HEK293 (cell line): ENCODE measurements at regions not wholly inside any gene's neighbourhood (a gene's known extent, or its start where the extent isn't known, plus 50 kb on each side); places are given as distances from the start of the nearest gene placed in this dataset.

Experiments used
- CTCF ChIA-PET: fragments of 350-600 bp; formaldehyde crosslinking; extraction: SDS; loops from one replicate; lab custom pipeline; 2021; ENCODE audit warnings: antibody characterized with exemption; lab: Yijun Ruan, JAX
- POLR2A ChIA-PET: fragments of 300-600 bp; formaldehyde crosslinking; extraction: SDS; loops from one replicate; lab custom pipeline; 2020; ENCODE audit warnings: antibody characterized with exemption, inconsistent platforms; lab: Yijun Ruan, JAX
- H3K27ac ChIP-seq: fragments of 200-500 bp; sonication (Bioruptor generic); 2 replicates; pipeline ENCODE4 v1.5.1; 2014; ENCODE audit warnings: low read depth, low read length, control low read depth, inconsistent platforms; ENCODE audit errors: extremely low read depth
- H3K36me3 ChIP-seq, 2 experiments: fragments of 200-500 bp in 1 of 2; sonication (Bioruptor generic) in 1 of 2; 1 replicate in 1 of 2; 2 replicates in 1 of 2; pipeline ENCODE4 v1.5.1; 2014 to 2017; ENCODE audit warnings: inconsistent platforms in 2 of 2, low read length in 2 of 2; ENCODE audit not compliant: control insufficient read depth in 2 of 2, insufficient read depth in 1 of 2
- H3K4me1 ChIP-seq: fragments of 200-500 bp; sonication (Bioruptor generic); 2 replicates; pipeline ENCODE4 v1.5.1; 2014; ENCODE audit warnings: mild to moderate bottlenecking, low read length, inconsistent platforms; ENCODE audit not compliant: control insufficient read depth, insufficient read depth
- H3K4me3 ChIP-seq: 2 replicates; pipeline ENCODE4 v1.5.1; 2011; ENCODE audit warnings: low read depth, mild to moderate bottlenecking, control low read depth, low read length, moderate library complexity
- H3K9me3 ChIP-seq: fragments of 200-500 bp; sonication (Bioruptor generic); 2 replicates; pipeline ENCODE4 v1.5.1; 2014; ENCODE audit warnings: low read depth, low read length, inconsistent platforms; ENCODE audit not compliant: control insufficient read depth, insufficient read depth
- BCL11B ChIP-seq: fragments of 450-650 bp; formaldehyde crosslinking; IDR thresholded peaks from 2 replicates; pipeline ENCODE4 v1.5.1; 2016; ENCODE audit warnings: low read depth, missing biosample characterization, missing genetic modification characterization
- BCL6B ChIP-seq: fragments of 450-650 bp; formaldehyde crosslinking; IDR thresholded peaks from 2 replicates; pipeline ENCODE4 v1.5.1; 2017; ENCODE audit warnings: missing biosample characterization, missing genetic modification characterization
- FEZF1 ChIP-seq: fragments of 450-650 bp; formaldehyde crosslinking; IDR thresholded peaks from 2 replicates; pipeline ENCODE4 v1.5.1; 2016; ENCODE audit warnings: missing biosample characterization, missing genetic modification characterization
- KLF16 ChIP-seq: fragments of 450-650 bp; formaldehyde crosslinking; IDR thresholded peaks from 2 replicates; pipeline ENCODE4 v1.5.1; 2017; ENCODE audit warnings: missing biosample characterization, missing genetic modification characterization
- MYNN ChIP-seq: fragments of 450-650 bp; formaldehyde crosslinking; IDR thresholded peaks from 2 replicates; pipeline ENCODE4 v1.5.1; 2016; ENCODE audit warnings: missing biosample characterization, missing genetic modification characterization, borderline replicate concordance
- RBAK ChIP-seq: fragments of 450-650 bp; formaldehyde crosslinking; IDR thresholded peaks from 2 replicates; pipeline ENCODE4 v1.5.1; 2016; ENCODE audit warnings: missing biosample characterization, missing genetic modification characterization
- YY2 ChIP-seq: fragments of 450-650 bp; formaldehyde crosslinking; IDR thresholded peaks from 2 replicates; pipeline ENCODE4 v1.5.1; 2016; ENCODE audit warnings: missing biosample characterization, missing genetic modification characterization
- ZBTB8A ChIP-seq: fragments of 450-650 bp; formaldehyde crosslinking; IDR thresholded peaks from 2 replicates; pipeline ENCODE4 v1.5.1; 2016; ENCODE audit warnings: missing biosample characterization, missing genetic modification characterization
- ZNF112 ChIP-seq: fragments of 450-650 bp; formaldehyde crosslinking; IDR thresholded peaks from 2 replicates; pipeline ENCODE4 v1.5.0; 2017; ENCODE audit warnings: missing biosample characterization, missing genetic modification characterization
- ZNF148 ChIP-seq: fragments of 450-650 bp; formaldehyde crosslinking; IDR thresholded peaks from 2 replicates; pipeline ENCODE4 v1.5.0; 2017; ENCODE audit warnings: missing biosample characterization, missing genetic modification characterization, borderline replicate concordance
- ZNF157 ChIP-seq: fragments of 450-650 bp; formaldehyde crosslinking; IDR thresholded peaks from 2 replicates; pipeline ENCODE4 v1.5.1; 2016; ENCODE audit warnings: missing biosample characterization, missing genetic modification characterization
- ZNF335 ChIP-seq: fragments of 450-650 bp; formaldehyde crosslinking; conservative IDR thresholded peaks from 2 replicates; pipeline ENCODE4 v1.5.1; 2016; ENCODE audit warnings: missing biosample characterization, missing genetic modification characterization
- ZNF518A ChIP-seq: fragments of 450-650 bp; formaldehyde crosslinking; conservative IDR thresholded peaks from 2 replicates; pipeline ENCODE4 v1.5.1; 2016; ENCODE audit warnings: low read depth, missing biosample characterization, missing genetic modification characterization
- ZNF624 ChIP-seq: fragments of 450-650 bp; formaldehyde crosslinking; IDR thresholded peaks from 2 replicates; pipeline ENCODE4 v1.5.1; 2017; ENCODE audit warnings: missing biosample characterization, missing genetic modification characterization
- ZNF626 ChIP-seq: fragments of 450-650 bp; sonication (Bioruptor Pico); formaldehyde crosslinking; IDR thresholded peaks from 2 replicates; pipeline ENCODE4 v1.5.1; 2018; ENCODE audit warnings: missing biosample characterization, missing genetic modification characterization, inconsistent platforms
- ZNF670 ChIP-seq: fragments of 450-650 bp; formaldehyde crosslinking; IDR thresholded peaks from 2 replicates; pipeline ENCODE4 v1.5.1; 2016; ENCODE audit warnings: missing biosample characterization, missing genetic modification characterization, low read depth
- ZNF677 ChIP-seq: fragments of 450-650 bp; IDR thresholded peaks from 2 replicates; pipeline ENCODE4 v1.5.0; 2018; ENCODE audit warnings: missing biosample characterization, mild to moderate bottlenecking, missing genetic modification characterization, moderate library complexity
- ZNF707 ChIP-seq: fragments of 450-650 bp; formaldehyde crosslinking; IDR thresholded peaks from 2 replicates; pipeline ENCODE4 v1.5.1; 2016; ENCODE audit warnings: missing biosample characterization, missing genetic modification characterization
- ZSCAN5A ChIP-seq: fragments of 450-650 bp; formaldehyde crosslinking; IDR thresholded peaks from 2 replicates; pipeline ENCODE4 v1.5.1; 2016; ENCODE audit warnings: missing biosample characterization, missing genetic modification characterization

- no peaks in the 10 kb centered on the region for H3K36me3 ChIP-seq
- H3K4me1 ChIP-seq, result no peaks in the 10 kb centered on the region; the same call in 1 of the 2 replicates
- H3K27ac ChIP-seq, result no peak overlapping the region
- no peak overlapping the region for H3K4me3 ChIP-seq
- CTCF ChIA-PET, result no interaction called here
- no peaks in the 10 kb centered on the region for H3K9me3 ChIP-seq
- no peak for TF ChIP-seq ZNF148 (tag by site-specific recombination)
- TF ChIP-seq ZNF624 (tag by site-specific recombination), result no peak
- TF ChIP-seq YY2 (tag by site-specific recombination), result no peak
- TF ChIP-seq BCL6B (tag by site-specific recombination), result no peak
- no peak for TF ChIP-seq ZNF335 (tag by site-specific recombination)
- TF ChIP-seq ZBTB8A (tag by site-specific recombination), result no peak
- TF ChIP-seq MYNN (tag by site-specific recombination), result no peak
- TF ChIP-seq ZNF707 (tag by site-specific recombination), result no peak
- no peak for TF ChIP-seq RBAK
- TF ChIP-seq BCL11B, result no peak
- no peak for TF ChIP-seq FEZF1 (tag by site-specific recombination)
- no peak for TF ChIP-seq ZNF677 (tag by site-specific recombination)
- TF ChIP-seq ZNF670 (tag by site-specific recombination), result no peak
- POLR2A ChIA-PET, result interaction anchor here (1.2 kb wide), 1 partner anchor 70 kb away, joined by 3 read pairs; the partner anchor contains the start of gene YWHAQ
Observed at GRCh38 chr2:9700109-9700495, 69.3 kb upstream of the YWHAQ start.

- Histone ChIP-seq H3K27ac (no peak overlapping the region), H3K4me1 (no peaks in the 10 kb centered on the region; the same call in 1 of the 2 replicates), H3K9me3 (no peaks in the 10 kb centered on the region)
- CTCF ChIA-PET, result interaction anchor here (0.6 to 1.5 kb wide), 6 partner anchors 9 to 346 kb away, joined by 3 to 5 read pairs (median 4); no protein-coding TSS in a partner anchor
- TF ChIP-seq ZNF157 (no peak), KLF16 (tag by site-specific recombination) (no peak), ZNF626 (tag by site-specific recombination) (no peak), ZNF112 (no peak), ZBTB8A (tag by site-specific recombination) (no peak), ZSCAN5A (tag by site-specific recombination) (no peak), FEZF1 (tag by site-specific recombination) (no peak), ZNF518A (tag by site-specific recombination) (no peak), ZNF148 (tag by site-specific recombination) (no peak)
- TF ChIP-seq, all 188 proteins: peak for 0
- no peaks in the 10 kb centered on the region for H3K36me3 ChIP-seq
- H3K4me3 ChIP-seq, result no peak overlapping the region
- POLR2A ChIA-PET, result interaction anchor here (1.2 to 1.5 kb wide), 3 partner anchors 29 to 148 kb away, joined by 5 to 9 read pairs (median 7); partner anchors contain the start of gene YWHAQ
Observed at GRCh38 chr2:9702604-9703084, 71.8 kb upstream of the YWHAQ start.
